Adrenal gland (tissue), 5 donors: ENCODE measurements at regions not wholly inside any gene's neighbourhood (a gene's known extent, or its start where the extent isn't known, plus 50 kb on each side); places are given as distances from the start of the nearest gene placed in this dataset.

Experiments used
- CTCF ChIP-seq, 6 experiments: fragments of 450-650 bp in 4 of 6; fragments of 200-600 bp in 2 of 6; sonication (generic) in 1 of 6; IDR thresholded peaks; 1 replicate in 5 of 6; 2 replicates in 1 of 6; pipeline versions ENCODE4 v1.5.1 to v1.8.0; 2016 to 2021; ENCODE audit warnings: antibody characterized with exemption in 6 of 6, mild to moderate bottlenecking in 2 of 6, moderate library complexity in 1 of 6
- POLR2A ChIP-seq, 2 donors: fragments of 450-650 bp; IDR thresholded peaks; one replicate each; pipeline ENCODE4 v1.6.1; 2017; ENCODE audit warnings: antibody characterized with exemption in 2 of 2, mild to moderate bottlenecking in 2 of 2, moderate library complexity in 1 of 2
- donor health status: DM: no; HTN: no; CAD: no.

GRCh38 chr13:111668451-111668850 is 348.0 kb downstream of the TEX29 start:
- no peak for TF ChIP-seq CTCF (IDR thresholded peaks at IDR 0.05)
- TF ChIP-seq POLR2A (IDR thresholded peaks at IDR 0.05): no peak
